Gastroesophageal sphincter (tissue), 4 donors: ENCODE measurements at regions not wholly inside any gene's neighbourhood (a gene's known extent, or its start where the extent isn't known, plus 50 kb on each side); places are given as distances from the start of the nearest gene placed in this dataset.

ENCODE experiments used
- ATAC-seq: fragments of 150-250 bp; one replicate; pipeline ENCODE4 v1.9.1; 2016; ENCODE audit warnings: mild to moderate bottlenecking, moderate library complexity
- H3K27ac ChIP-seq, 4 donors: fragments of 200-600 bp; sonication (generic) in 3 of 4; 1 replicate in 3 of 4; 2 replicates in 1 of 4; pipeline ENCODE4 v1.5.1; 2016 to 2019
- H3K27me3 ChIP-seq: fragments of 200-600 bp; sonication (generic); one replicate; pipeline ENCODE4 v1.5.1; 2019
- H3K36me3 ChIP-seq, 2 donors: fragments of 200-600 bp; sonication (generic); one replicate each; pipeline ENCODE4 v1.5.1; 2019; ENCODE audit warnings: control low read depth in 1 of 2
- H3K4me1 ChIP-seq, 3 donors: fragments of 200-600 bp; sonication (generic); 1 replicate in 2 of 3; 2 replicates in 1 of 3; pipeline ENCODE4 v1.5.1; 2016 to 2019; ENCODE audit warnings: control low read depth in 2 of 3
- H3K4me3 ChIP-seq, 2 donors: fragments of 200-600 bp; sonication (generic); one replicate each; pipeline ENCODE4 v1.5.1; 2019; ENCODE audit warnings: mild to moderate bottlenecking in 1 of 2, moderate library complexity in 1 of 2
- H3K9me3 ChIP-seq, 3 donors: fragments of 200-600 bp; sonication (generic); one replicate each; pipeline ENCODE4 v1.5.1; 2017 to 2019; ENCODE audit warnings: control low read depth in 2 of 3
- EP300 ChIP-seq: sonication (generic); formaldehyde crosslinking; IDR thresholded peaks from one replicate; pipeline ENCODE4 v1.6.1; 2017; ENCODE audit warnings: antibody characterized with exemption, mild to moderate bottlenecking
- POLR2A ChIP-seq, 2 donors: fragments of 450-650 bp; IDR thresholded peaks; one replicate each; pipeline ENCODE4 v1.6.1; 2017; ENCODE audit warnings: antibody characterized with exemption in 2 of 2, mild to moderate bottlenecking in 2 of 2, moderate library complexity in 1 of 2
- POLR2AphosphoS5 ChIP-seq: sonication (generic); formaldehyde crosslinking; IDR thresholded peaks from one replicate; pipeline ENCODE4 v1.6.1; 2017; ENCODE audit warnings: antibody characterized with exemption
- WGBS, 2 donors: methylation state at CpG; one replicate each; pipeline ENCODE4 v1.1.5; 2018; ENCODE audit warnings: low coverage in 1 of 2; 5-methylcytosine and 5-hydroxymethylcytosine counted together
- TF ChIP-seq, protein P1 (sequence below), 4 experiments: fragments of 200-600 bp in 2 of 4; fragments of 450-650 bp in 2 of 4; sonication (generic) in 1 of 4; IDR thresholded peaks; one replicate each; pipeline ENCODE4 v1.5.1; 2017 to 2019; ENCODE audit warnings: antibody characterized with exemption in 4 of 4, mild to moderate bottlenecking in 2 of 4, moderate library complexity in 2 of 4

- Histone ChIP-seq H3K27me3 (no peaks in the 10 kb centered on the region), H3K4me3 (no peak overlapping the region), H3K9me3 (no peaks in the 10 kb centered on the region), H3K36me3 (no peaks in the 10 kb centered on the region), H3K4me1 (peaks cover 0 to 21% (median 1%) of the 10 kb centered on the region in 3 donors), H3K27ac (no peak overlapping the region)
- TF ChIP-seq, protein P1, sequence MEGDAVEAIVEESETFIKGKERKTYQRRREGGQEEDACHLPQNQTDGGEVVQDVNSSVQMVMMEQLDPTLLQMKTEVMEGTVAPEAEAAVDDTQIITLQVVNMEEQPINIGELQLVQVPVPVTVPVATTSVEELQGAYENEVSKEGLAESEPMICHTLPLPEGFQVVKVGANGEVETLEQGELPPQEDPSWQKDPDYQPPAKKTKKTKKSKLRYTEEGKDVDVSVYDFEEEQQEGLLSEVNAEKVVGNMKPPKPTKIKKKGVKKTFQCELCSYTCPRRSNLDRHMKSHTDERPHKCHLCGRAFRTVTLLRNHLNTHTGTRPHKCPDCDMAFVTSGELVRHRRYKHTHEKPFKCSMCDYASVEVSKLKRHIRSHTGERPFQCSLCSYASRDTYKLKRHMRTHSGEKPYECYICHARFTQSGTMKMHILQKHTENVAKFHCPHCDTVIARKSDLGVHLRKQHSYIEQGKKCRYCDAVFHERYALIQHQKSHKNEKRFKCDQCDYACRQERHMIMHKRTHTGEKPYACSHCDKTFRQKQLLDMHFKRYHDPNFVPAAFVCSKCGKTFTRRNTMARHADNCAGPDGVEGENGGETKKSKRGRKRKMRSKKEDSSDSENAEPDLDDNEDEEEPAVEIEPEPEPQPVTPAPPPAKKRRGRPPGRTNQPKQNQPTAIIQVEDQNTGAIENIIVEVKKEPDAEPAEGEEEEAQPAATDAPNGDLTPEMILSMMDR (IDR thresholded peaks at IDR 0.05), result no peak
- TF ChIP-seq POLR2AphosphoS5, result peak; percentile 16
- no peak for TF ChIP-seq EP300
- ATAC-seq, result peak; percentile 87
These were observed 445.9 kb upstream of the JARID2 start for GRCh38 chr6:14799928-14800327.

GRCh38 chr6:14802514-14803160 lies 443.2 kb upstream of the JARID2 start:
- Histone ChIP-seq H3K27ac (no peak overlapping the region), H3K27me3 (no peaks in the 10 kb centered on the region), H3K4me3 (no peak overlapping the region), H3K9me3 (no peaks in the 10 kb centered on the region), H3K4me1 (peaks cover 0 to 25% (median 4%) of the 10 kb centered on the region in 3 donors), H3K36me3 (no peaks in the 10 kb centered on the region)
- no peak for TF ChIP-seq EP300
- TF ChIP-seq POLR2A (IDR thresholded peaks at IDR 0.05), result no peak
- TF ChIP-seq, protein P1 (IDR thresholded peaks at IDR 0.05), result no peak
- no peak for TF ChIP-seq POLR2AphosphoS5
- no peak for ATAC-seq
- WGBS, 2 donors, result 85 to 92% methylated on average over 6 to 9 of the region's 9 CpGs

GRCh38 chr6:14804001-14804784 lies 441.7 kb upstream of the JARID2 start:
- Histone ChIP-seq H3K4me3 (no peak overlapping the region), H3K9me3 (no peaks in the 10 kb centered on the region), H3K27me3 (no peaks in the 10 kb centered on the region), H3K27ac (peak overlapping the region in 3 of 4 donors; percentile 12 to 48 (median 42)), H3K36me3 (no peaks in the 10 kb centered on the region), H3K4me1 (peaks cover 0 to 25% (median 4%) of the 10 kb centered on the region in 3 donors)
- WGBS, 2 donors, result 85 to 91% methylated on average over 6 to 11 of the region's 18 CpGs
- TF ChIP-seq, protein P1 (IDR thresholded peaks at IDR 0.05), result no peak
- TF ChIP-seq POLR2AphosphoS5 (no peak), EP300 (no peak), POLR2A (IDR thresholded peaks at IDR 0.05) (no peak)
- no peak for ATAC-seq

GRCh38 chr6:14804785-14805210 lies 441.1 kb upstream of the JARID2 start:
- no peaks in the 10 kb centered on the region for H3K27me3 ChIP-seq
- WGBS, 2 donors, result no CpG with 5 or more reads among the region's 10 CpGs
- peaks cover 0 to 25% (median 4%) of the 10 kb centered on the region in 3 donors for H3K4me1 ChIP-seq
- ATAC-seq, result peak; percentile 69
- peak overlapping the region in 3 of 4 donors; percentile 12 to 48 (median 42) for H3K27ac ChIP-seq
- H3K9me3 ChIP-seq, result no peaks in the 10 kb centered on the region
- no peak overlapping the region for H3K4me3 ChIP-seq
- no peaks in the 10 kb centered on the region for H3K36me3 ChIP-seq
- peak; percentile 57 for TF ChIP-seq POLR2AphosphoS5
- TF ChIP-seq POLR2A (IDR thresholded peaks at IDR 0.05), result no peak

DNA sequence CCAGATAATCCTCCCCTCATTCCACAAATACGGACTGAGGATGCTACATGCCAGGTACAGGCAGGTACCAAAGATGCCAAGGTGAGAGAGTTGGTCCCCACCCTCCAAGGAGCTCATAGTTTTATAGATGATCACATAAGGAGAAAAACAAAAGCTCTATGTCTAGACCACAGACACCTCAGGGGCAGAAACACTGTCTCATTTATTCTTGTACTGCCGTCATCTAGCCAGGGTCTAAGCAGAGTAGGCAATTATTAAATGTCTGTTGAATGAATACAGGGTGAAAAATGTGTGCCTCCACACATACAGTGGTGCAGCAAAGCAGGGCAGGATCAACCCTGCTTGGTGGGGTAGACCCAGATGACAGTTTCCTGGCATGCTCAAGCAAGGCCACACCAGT lies 439.8 kb upstream of the JARID2 start:
- H3K27ac ChIP-seq, result no peak overlapping the region
- no peak for TF ChIP-seq POLR2A (IDR thresholded peaks at IDR 0.05)
- TF ChIP-seq, protein P1 (IDR thresholded peaks at IDR 0.05), result no peak
- ATAC-seq, result no peak
- WGBS, 2 donors, result 86 to 100% methylated on average over 1 to 2 of the region's 2 CpGs
- H3K36me3 ChIP-seq, result no peaks in the 10 kb centered on the region
- no peaks in the 10 kb centered on the region for H3K27me3 ChIP-seq
- no peak overlapping the region for H3K4me3 ChIP-seq
- no peaks in the 10 kb centered on the region for H3K9me3 ChIP-seq
- H3K4me1 ChIP-seq, result peaks cover 0 to 16% (median 4%) of the 10 kb centered on the region in 3 donors
